HCT116 (cell line): ENCODE measurements at regions not wholly inside any gene's neighbourhood (a gene's known extent, or its start where the extent isn't known, plus 50 kb on each side); places are given as distances from the start of the nearest gene placed in this dataset.

Source experiments
- ATAC-seq: fragments of 200-7000 bp; cut with Tn5 transposase; 2 replicates; pipeline ENCODE4 v1.9.1; 2020; ENCODE audit warnings: mild to moderate bottlenecking, moderate library complexity
- BruUV-seq: library from RNA; stranded (reverse); fragments of 400-500 nt; replicated peaks from 2 replicates; lab custom pipeline; 2021; lab: Mats Ljungman, UMichigan
- CTCF ChIA-PET: fragments of 300-600 bp; sonication (Branson Sonifier 250); formaldehyde crosslinking; loops from one replicate; lab custom pipeline; 2021; ENCODE audit warnings: antibody characterized with exemption; lab: Charles Lee
- POLR2A ChIA-PET: fragments of 300-600, 350-600 bp; sonication (Branson Sonifier 250); formaldehyde crosslinking; loops from one replicate; lab custom pipeline; 2021; ENCODE audit warnings: antibody characterized with exemption; lab: Charles Lee
- RAD21 ChIA-PET, 2 experiments: fragments of 300-600 bp; sonication (Branson Sonifier 250); formaldehyde crosslinking; loops; one replicate each; lab custom pipeline; 2023; ENCODE audit warnings: low total read pairs in 2 of 2; ENCODE audit not compliant: uncharacterized antibody in 2 of 2, unreplicated experiment in 2 of 2, low non-redundant PET in 1 of 2; lab: Charles Lee
- DNase-seq: peaks from one replicate; pipeline ENCODE4 v3.0.0-alpha.2; 2010; ENCODE audit warnings: low read depth, low spot score
- H2AFZ ChIP-seq: fragments of 200-600 bp; shearing (Covaris generic), sonication (generic); 2 replicates; pipeline ENCODE4 v1.6.1; 2017; ENCODE audit warnings: low read depth, mixed run types, mixed read lengths, antibody characterized with exemption, low read length; ENCODE audit not compliant: poor library complexity, severe bottlenecking
- H3K27ac ChIP-seq: 2 replicates; pipeline ENCODE4 v1.5.1; 2012; ENCODE audit warnings: low read depth, low read length
- H3K27me3 ChIP-seq: fragments of 200-600 bp; sonication (generic); 2 replicates; pipeline ENCODE4 v1.6.1; 2016; ENCODE audit warnings: mixed run types, low read length, mixed read lengths; ENCODE audit not compliant: insufficient read depth
- H3K36me3 ChIP-seq, 2 experiments: fragments of 200-500 bp in 1 of 2; fragments of 200-600 bp in 1 of 2; sonication (Bioruptor generic) in 1 of 2; sonication (generic) in 1 of 2; 2 replicates each; pipeline versions ENCODE4 v1.5.1 to v1.6.1; 2014 to 2016; ENCODE audit warnings: low read length in 2 of 2, inconsistent platforms in 1 of 2, mixed read lengths in 1 of 2, mixed run types in 1 of 2; ENCODE audit not compliant: insufficient read depth in 2 of 2, control insufficient read depth in 1 of 2
- H3K4me1 ChIP-seq, 2 experiments: fragments of 200-600 bp in 1 of 2; sonication (generic) in 1 of 2; 2 replicates each; pipeline versions ENCODE4 v1.5.1 to v1.6.1; 2012 to 2017; ENCODE audit warnings: low read length in 2 of 2, inconsistent platforms in 1 of 2, mild to moderate bottlenecking in 1 of 2, mixed read lengths in 1 of 2, mixed run types in 1 of 2, moderate library complexity in 1 of 2; ENCODE audit not compliant: insufficient read depth in 2 of 2, control insufficient read depth in 1 of 2
- H3K4me2 ChIP-seq: fragments of 200-600 bp; sonication (generic); 2 replicates; pipeline ENCODE4 v1.6.1; 2017; ENCODE audit warnings: mixed run types, low read length, mixed read lengths
- H3K4me3 ChIP-seq, 2 experiments: fragments of 200-600 bp in 1 of 2; sonication (generic) in 1 of 2; replicated peaks in 1 of 2; 2 replicates each; pipeline ENCODE4 v1.5.1; 2011 to 2016; ENCODE audit warnings: low read length in 2 of 2, control low read depth in 1 of 2, low read depth in 1 of 2, mild to moderate bottlenecking in 1 of 2, mixed read lengths in 1 of 2, mixed run types in 1 of 2
- H3K79me2 ChIP-seq: fragments of 200-600 bp; sonication (generic); 2 replicates; pipeline ENCODE4 v1.6.1; 2017; ENCODE audit warnings: mild to moderate bottlenecking, mixed run types, low read length, moderate library complexity, mixed read lengths; ENCODE audit not compliant: insufficient read depth
- H3K9ac ChIP-seq: fragments of 200-600 bp; sonication (generic); 2 replicates; pipeline ENCODE4 v1.6.1; 2016; ENCODE audit warnings: low read length, mixed read lengths
- H3K9me2 ChIP-seq: fragments of 200-600 bp; sonication (generic), shearing (Covaris generic); 2 replicates; pipeline ENCODE4 v1.6.1; 2017; ENCODE audit warnings: mixed run types, mild to moderate bottlenecking, moderate library complexity; ENCODE audit not compliant: insufficient read depth
- H3K9me3 ChIP-seq, 2 experiments: fragments of 200-500 bp in 1 of 2; fragments of 200-600 bp in 1 of 2; sonication (Bioruptor generic) in 1 of 2; sonication (generic) in 1 of 2; 2 replicates each; pipeline ENCODE4 v1.6.1; 2014 to 2017; ENCODE audit warnings: low read length in 2 of 2, mixed read lengths in 2 of 2, inconsistent platforms in 1 of 2, low read depth in 1 of 2, mild to moderate bottlenecking in 1 of 2, mixed run types in 1 of 2, moderate library complexity in 1 of 2; ENCODE audit not compliant: control insufficient read depth in 1 of 2, insufficient read depth in 1 of 2
- H4K20me1 ChIP-seq: fragments of 200-600 bp; sonication (generic), shearing (Covaris generic); 2 replicates; pipeline ENCODE4 v1.6.1; 2017; ENCODE audit warnings: mixed run types, mild to moderate bottlenecking, moderate library complexity; ENCODE audit not compliant: insufficient read depth
- CBX3 ChIP-seq: IDR thresholded peaks from 2 replicates; pipeline ENCODE4 v1.6.1; 2012; ENCODE audit warnings: low read depth
- CEBPB ChIP-seq: IDR thresholded peaks from 2 replicates; pipeline ENCODE4 v1.6.1; 2012; ENCODE audit warnings: low read depth
- CTCF ChIP-seq, 3 experiments: fragments of 200-600 bp in 1 of 3; sonication (generic) in 1 of 3; IDR thresholded peaks in 2 of 3; conservative IDR thresholded peaks in 1 of 3; 2 replicates each; pipeline ENCODE4 v1.5.1; 2012 to 2017; ENCODE audit warnings: low read depth in 2 of 3, low read length in 2 of 3, antibody characterized with exemption in 1 of 3, borderline replicate concordance in 1 of 3, control low read depth in 1 of 3, mild to moderate bottlenecking in 1 of 3, mixed read lengths in 1 of 3, mixed run types in 1 of 3, moderate library complexity in 1 of 3; ENCODE audit not compliant: insufficient read depth in 1 of 3
- ELF1 ChIP-seq: IDR thresholded peaks from 2 replicates; pipeline ENCODE4 v1.6.1; 2012; ENCODE audit warnings: low read depth, borderline replicate concordance
- EZH2phosphoT487 ChIP-seq: fragments of 200-600 bp; IDR thresholded peaks from 2 replicates; pipeline ENCODE4 v1.6.1; 2018; ENCODE audit warnings: antibody characterized with exemption, borderline replicate concordance
- FOSL1 ChIP-seq: IDR thresholded peaks from 2 replicates; pipeline ENCODE4 v1.6.1; 2012; ENCODE audit warnings: low read depth
- JUND ChIP-seq: IDR thresholded peaks from 2 replicates; pipeline ENCODE4 v1.6.1; 2012
- MAX ChIP-seq: IDR thresholded peaks from 2 replicates; pipeline ENCODE4 v1.6.1; 2012
- POLR2A ChIP-seq: IDR thresholded peaks from 2 replicates; pipeline ENCODE4 v1.7.0; 2011; ENCODE audit warnings: borderline replicate concordance; ENCODE audit not compliant: insufficient read depth, insufficient read length; ENCODE audit errors: extremely low read depth
- POLR2AphosphoS5 ChIP-seq: IDR thresholded peaks from 2 replicates; pipeline ENCODE4 v1.6.1; 2011; ENCODE audit warnings: mild to moderate bottlenecking, low read depth, low read length, moderate library complexity
- RAD21 ChIP-seq: IDR thresholded peaks from 2 replicates; pipeline ENCODE4 v1.6.1; 2012; ENCODE audit warnings: low read depth, mild to moderate bottlenecking
- SIN3A ChIP-seq: IDR thresholded peaks from 2 replicates; pipeline ENCODE4 v1.6.1; 2012; ENCODE audit warnings: low read depth
- SP1 ChIP-seq: IDR thresholded peaks from 2 replicates; pipeline ENCODE4 v1.6.1; 2012; ENCODE audit warnings: low read depth
- SRF ChIP-seq: IDR thresholded peaks from 2 replicates; pipeline ENCODE4 v1.6.1; 2012; ENCODE audit warnings: low read depth
- YY1 ChIP-seq: IDR thresholded peaks from 2 replicates; pipeline ENCODE4 v1.6.1; 2011; ENCODE audit warnings: low read length, low read depth, moderate library complexity, mild to moderate bottlenecking; ENCODE audit not compliant: insufficient replicate concordance; ENCODE audit errors: extremely low read depth
- ZFX ChIP-seq: fragments of 450-650 bp; IDR thresholded peaks from 2 replicates; pipeline ENCODE4 v1.6.1; 2017
- ZNF274 ChIP-seq: fragments of 200-500 bp; sonication (Bioruptor generic); IDR thresholded peaks from 2 replicates; pipeline ENCODE4 v1.6.1; 2014; ENCODE audit warnings: mild to moderate bottlenecking, low read depth, low read length, inconsistent platforms
- intact Hi-C: fragments of 100-400 bp; cut with micrococcal nuclease; formaldehyde crosslinking; loops from 2 replicates; pipeline ENCODE4 v1.10.0; 2022
- TF ChIP-seq, protein P1 (sequence below): IDR thresholded peaks from 2 replicates; pipeline ENCODE4 v1.6.1; 2012
- TF ChIP-seq, protein P2 (sequence below): IDR thresholded peaks from 2 replicates; pipeline ENCODE4 v1.6.1; 2011; ENCODE audit warnings: mild to moderate bottlenecking, low read length, moderate library complexity; ENCODE audit not compliant: insufficient replicate concordance; ENCODE audit errors: extremely low read depth
- TF ChIP-seq, protein P3 (sequence below): IDR thresholded peaks from 2 replicates; pipeline ENCODE4 v1.6.1; 2012; ENCODE audit warnings: low read depth

DNA sequence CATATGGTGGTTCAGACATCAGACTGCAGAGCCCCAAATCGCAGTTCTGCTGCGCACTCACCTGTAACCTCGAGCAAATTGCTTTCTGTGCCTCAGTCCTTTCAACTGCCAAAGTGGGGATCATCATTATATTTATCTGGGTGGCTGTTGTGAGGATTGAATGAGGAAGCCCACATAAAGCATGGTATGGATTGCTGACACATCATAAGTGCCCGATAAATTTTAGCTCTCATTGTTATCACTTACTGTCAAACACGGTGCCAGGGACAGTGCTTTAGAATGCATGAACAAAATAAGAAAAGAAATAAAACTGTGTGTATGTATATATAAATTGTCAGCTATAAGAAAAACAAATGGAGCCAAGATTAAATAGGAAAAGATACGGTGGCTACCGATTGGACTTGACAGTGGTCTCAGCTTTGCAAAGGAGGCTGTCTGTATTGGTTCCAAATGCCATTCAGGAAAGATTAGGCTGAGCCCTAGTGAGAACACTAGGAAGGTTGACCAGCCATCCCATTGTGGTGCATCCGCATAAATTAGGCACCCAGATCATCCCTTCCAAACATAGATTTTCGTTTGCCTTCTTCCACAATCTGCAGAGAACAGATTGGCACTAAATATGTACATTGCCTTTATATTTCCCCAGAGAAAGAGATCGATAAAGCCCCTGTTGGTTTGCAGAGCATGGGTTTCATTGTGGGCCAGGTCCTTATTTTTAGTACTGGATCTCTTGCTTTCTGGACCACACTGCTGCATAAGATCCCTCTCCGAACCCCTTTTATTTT lies 91.8 kb upstream of the KAZN start:
- no peak overlapping the region for H3K9ac ChIP-seq
- H3K27me3 ChIP-seq, result peaks cover 50% of the 10 kb centered on the region
- ChIA-PET RAD21 (no interaction called here), POLR2A (no interaction called here), CTCF (no interaction called here)
- H3K4me1 ChIP-seq, result no peaks in the 10 kb centered on the region
- H3K9me3 ChIP-seq, result no peaks in the 10 kb centered on the region
- no TSS peak for BruUV-seq
- H3K27ac ChIP-seq, result no peak overlapping the region
- H3K36me3 ChIP-seq, result no peaks in the 10 kb centered on the region
- ATAC-seq (no peak), DNase-seq (no peak)
- H3K4me2 ChIP-seq, result no peak overlapping the region
- H3K79me2 ChIP-seq, result no peaks in the 10 kb centered on the region
- no peaks in the 10 kb centered on the region for H3K9me2 ChIP-seq
- no peak overlapping the region for H2AFZ ChIP-seq
- H4K20me1 ChIP-seq, result no peaks in the 10 kb centered on the region
- no peak overlapping the region for H3K4me3 ChIP-seq
- intact Hi-C loops, result no loop called here
- TF ChIP-seq RAD21 (no peak), ELF1 (no peak), CEBPB (no peak), SRF (no peak), CTCF (IDR thresholded peaks at IDR 0.05 in 2 of 3, conservative IDR thresholded peaks at IDR 0.05 in 1 of 3; ENCODE audit: borderline replicate concordance in 1 of 3, insufficient read depth in 1 of 3, low read depth in 2 of 3, low read length in 2 of 3) (no peak), ZFX (no peak), POLR2AphosphoS5 (no peak), EZH2phosphoT487 (no peak), YY1 (no peak), FOSL1 (no peak), MAX (no peak), CBX3 (no peak), JUND (no peak), SIN3A (no peak), SP1 (no peak), ZNF274 (no peak), POLR2A (no peak)
- TF ChIP-seq, protein P1, sequence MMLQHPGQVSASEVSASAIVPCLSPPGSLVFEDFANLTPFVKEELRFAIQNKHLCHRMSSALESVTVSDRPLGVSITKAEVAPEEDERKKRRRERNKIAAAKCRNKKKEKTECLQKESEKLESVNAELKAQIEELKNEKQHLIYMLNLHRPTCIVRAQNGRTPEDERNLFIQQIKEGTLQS, result no peak
- TF ChIP-seq, protein P2, sequence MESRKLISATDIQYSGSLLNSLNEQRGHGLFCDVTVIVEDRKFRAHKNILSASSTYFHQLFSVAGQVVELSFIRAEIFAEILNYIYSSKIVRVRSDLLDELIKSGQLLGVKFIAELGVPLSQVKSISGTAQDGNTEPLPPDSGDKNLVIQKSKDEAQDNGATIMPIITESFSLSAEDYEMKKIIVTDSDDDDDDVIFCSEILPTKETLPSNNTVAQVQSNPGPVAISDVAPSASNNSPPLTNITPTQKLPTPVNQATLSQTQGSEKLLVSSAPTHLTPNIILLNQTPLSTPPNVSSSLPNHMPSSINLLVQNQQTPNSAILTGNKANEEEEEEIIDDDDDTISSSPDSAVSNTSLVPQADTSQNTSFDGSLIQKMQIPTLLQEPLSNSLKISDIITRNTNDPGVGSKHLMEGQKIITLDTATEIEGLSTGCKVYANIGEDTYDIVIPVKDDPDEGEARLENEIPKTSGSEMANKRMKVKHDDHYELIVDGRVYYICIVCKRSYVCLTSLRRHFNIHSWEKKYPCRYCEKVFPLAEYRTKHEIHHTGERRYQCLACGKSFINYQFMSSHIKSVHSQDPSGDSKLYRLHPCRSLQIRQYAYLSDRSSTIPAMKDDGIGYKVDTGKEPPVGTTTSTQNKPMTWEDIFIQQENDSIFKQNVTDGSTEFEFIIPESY, result no peak
- TF ChIP-seq, protein P3, sequence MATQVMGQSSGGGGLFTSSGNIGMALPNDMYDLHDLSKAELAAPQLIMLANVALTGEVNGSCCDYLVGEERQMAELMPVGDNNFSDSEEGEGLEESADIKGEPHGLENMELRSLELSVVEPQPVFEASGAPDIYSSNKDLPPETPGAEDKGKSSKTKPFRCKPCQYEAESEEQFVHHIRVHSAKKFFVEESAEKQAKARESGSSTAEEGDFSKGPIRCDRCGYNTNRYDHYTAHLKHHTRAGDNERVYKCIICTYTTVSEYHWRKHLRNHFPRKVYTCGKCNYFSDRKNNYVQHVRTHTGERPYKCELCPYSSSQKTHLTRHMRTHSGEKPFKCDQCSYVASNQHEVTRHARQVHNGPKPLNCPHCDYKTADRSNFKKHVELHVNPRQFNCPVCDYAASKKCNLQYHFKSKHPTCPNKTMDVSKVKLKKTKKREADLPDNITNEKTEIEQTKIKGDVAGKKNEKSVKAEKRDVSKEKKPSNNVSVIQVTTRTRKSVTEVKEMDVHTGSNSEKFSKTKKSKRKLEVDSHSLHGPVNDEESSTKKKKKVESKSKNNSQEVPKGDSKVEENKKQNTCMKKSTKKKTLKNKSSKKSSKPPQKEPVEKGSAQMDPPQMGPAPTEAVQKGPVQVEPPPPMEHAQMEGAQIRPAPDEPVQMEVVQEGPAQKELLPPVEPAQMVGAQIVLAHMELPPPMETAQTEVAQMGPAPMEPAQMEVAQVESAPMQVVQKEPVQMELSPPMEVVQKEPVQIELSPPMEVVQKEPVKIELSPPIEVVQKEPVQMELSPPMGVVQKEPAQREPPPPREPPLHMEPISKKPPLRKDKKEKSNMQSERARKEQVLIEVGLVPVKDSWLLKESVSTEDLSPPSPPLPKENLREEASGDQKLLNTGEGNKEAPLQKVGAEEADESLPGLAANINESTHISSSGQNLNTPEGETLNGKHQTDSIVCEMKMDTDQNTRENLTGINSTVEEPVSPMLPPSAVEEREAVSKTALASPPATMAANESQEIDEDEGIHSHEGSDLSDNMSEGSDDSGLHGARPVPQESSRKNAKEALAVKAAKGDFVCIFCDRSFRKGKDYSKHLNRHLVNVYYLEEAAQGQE, result no peak
